ENCODE measurements at regions not wholly inside any gene's neighbourhood (a gene's known extent, or its start where the extent isn't known, plus 50 kb on each side); places are given as distances from the start of the nearest gene placed in this dataset.

DNA sequence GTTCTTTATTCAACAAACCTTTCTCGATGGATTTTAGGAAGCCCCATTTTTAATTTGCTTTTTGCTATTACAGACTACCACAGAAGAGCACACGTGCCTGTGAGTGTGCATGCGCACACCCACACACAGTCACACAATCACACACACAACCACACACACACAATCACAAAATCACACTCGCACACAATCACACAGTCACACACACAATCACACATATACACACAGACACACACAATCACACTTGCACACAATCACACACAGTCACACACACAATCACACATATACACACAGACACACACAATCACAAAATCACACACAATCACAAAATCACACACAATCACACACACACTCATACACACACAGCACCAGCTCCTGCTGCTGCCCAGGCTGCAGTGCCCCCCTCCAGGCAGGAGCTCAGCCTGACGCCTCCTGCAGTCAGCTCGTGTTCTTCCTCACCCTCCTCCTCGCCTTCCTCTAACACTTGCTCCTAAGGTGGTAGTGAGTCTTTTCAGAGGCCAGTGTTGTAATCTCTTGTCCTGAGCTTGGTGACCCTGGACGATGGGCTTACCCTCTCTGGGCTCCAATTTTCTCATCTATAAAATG, 125.0 kb upstream of the SOX1 start:
- Histone ChIP-seq H3K9me3 (ENCODE audit: control insufficient read depth, insufficient read depth, low read length) (no peaks in the 10 kb centered on the region), H3K4me1 (ENCODE audit: control insufficient read depth, insufficient read depth, low read length) (no peaks in the 10 kb centered on the region), H3K27ac (ENCODE audit: low read length) (no peak overlapping the region), H3K4me3 (ENCODE audit: low read length) (no peak overlapping the region), H3K36me3 (ENCODE audit: control insufficient read depth, insufficient read depth, low read length) (no peaks in the 10 kb centered on the region), H3K27me3 (ENCODE audit: control insufficient read depth, insufficient read depth, low read length) (no peaks in the 10 kb centered on the region)
- WGBS (ENCODE audit: insufficient coverage, insufficient read length), result 100% methylated on average over 1 of the region's 8 CpGs
- no peak for DNase-seq (ENCODE audit: low read depth, low spot score)

- no CpG with 5 or more reads among the region's 18 CpGs for WGBS (ENCODE audit: insufficient coverage, insufficient read length)
- DNase-seq (ENCODE audit: low read depth, low spot score), result no peak
- H3K9me3 ChIP-seq (ENCODE audit: control insufficient read depth, insufficient read depth, low read length), result no peaks in the 10 kb centered on the region
- H3K4me3 ChIP-seq (ENCODE audit: low read length), result no peak overlapping the region
- H3K27me3 ChIP-seq (ENCODE audit: control insufficient read depth, insufficient read depth, low read length), result no peaks in the 10 kb centered on the region
- H3K4me1 ChIP-seq (ENCODE audit: control insufficient read depth, insufficient read depth, low read length), result no peaks in the 10 kb centered on the region
- no peaks in the 10 kb centered on the region for H3K36me3 ChIP-seq (ENCODE audit: control insufficient read depth, insufficient read depth, low read length)
- H3K27ac ChIP-seq (ENCODE audit: low read length), result no peak overlapping the region
Measured at GRCh38 chr13:111943229-111943795, 123.6 kb upstream of the SOX1 start.

GRCh38 chr13:111944171-111944583, 122.8 kb upstream of the SOX1 start:
- Histone ChIP-seq H3K4me1 (ENCODE audit: control insufficient read depth, insufficient read depth, low read length) (no peaks in the 10 kb centered on the region), H3K9me3 (ENCODE audit: control insufficient read depth, insufficient read depth, low read length) (no peaks in the 10 kb centered on the region), H3K36me3 (ENCODE audit: control insufficient read depth, insufficient read depth, low read length) (no peaks in the 10 kb centered on the region), H3K27ac (ENCODE audit: low read length) (no peak overlapping the region), H3K4me3 (ENCODE audit: low read length) (no peak overlapping the region), H3K27me3 (ENCODE audit: control insufficient read depth, insufficient read depth, low read length) (no peaks in the 10 kb centered on the region)
- no peak for DNase-seq (ENCODE audit: low read depth, low spot score)
- no CpG with 5 or more reads among the region's 16 CpGs for WGBS (ENCODE audit: insufficient coverage, insufficient read length)

GRCh38 chr13:111945086-111945485, 121.9 kb upstream of the SOX1 start:
- H3K4me3 ChIP-seq (ENCODE audit: low read length), result no peak overlapping the region
- DNase-seq (ENCODE audit: low read depth, low spot score), result no peak
- H3K36me3 ChIP-seq (ENCODE audit: control insufficient read depth, insufficient read depth, low read length), result no peaks in the 10 kb centered on the region
- no peaks in the 10 kb centered on the region for H3K27me3 ChIP-seq (ENCODE audit: control insufficient read depth, insufficient read depth, low read length)
- no peaks in the 10 kb centered on the region for H3K9me3 ChIP-seq (ENCODE audit: control insufficient read depth, insufficient read depth, low read length)
- H3K4me1 ChIP-seq (ENCODE audit: control insufficient read depth, insufficient read depth, low read length), result no peaks in the 10 kb centered on the region
- WGBS (ENCODE audit: insufficient coverage, insufficient read length), result no CpG with 5 or more reads among the region's 16 CpGs
- H3K27ac ChIP-seq (ENCODE audit: low read length), result no peak overlapping the region

GRCh38 chr13:111946214-111946613, 120.7 kb upstream of the SOX1 start:
- no CpG with 5 or more reads among the region's 10 CpGs for WGBS (ENCODE audit: insufficient coverage, insufficient read length)
- DNase-seq (ENCODE audit: low read depth, low spot score), result no peak
- no peaks in the 10 kb centered on the region for H3K27me3 ChIP-seq (ENCODE audit: control insufficient read depth, insufficient read depth, low read length)
- H3K4me3 ChIP-seq (ENCODE audit: low read length), result no peak overlapping the region
- H3K27ac ChIP-seq (ENCODE audit: low read length), result no peak overlapping the region
- no peaks in the 10 kb centered on the region for H3K4me1 ChIP-seq (ENCODE audit: control insufficient read depth, insufficient read depth, low read length)
- no peaks in the 10 kb centered on the region for H3K9me3 ChIP-seq (ENCODE audit: control insufficient read depth, insufficient read depth, low read length)
- H3K36me3 ChIP-seq (ENCODE audit: control insufficient read depth, insufficient read depth, low read length), result no peaks in the 10 kb centered on the region

- H3K4me3 ChIP-seq (ENCODE audit: low read length), result no peak overlapping the region
- WGBS (ENCODE audit: insufficient coverage, insufficient read length), result no CpG with 5 or more reads among the region's 16 CpGs
- DNase-seq (ENCODE audit: low read depth, low spot score), result no peak
- H3K27ac ChIP-seq (ENCODE audit: low read length), result no peak overlapping the region
- no peaks in the 10 kb centered on the region for H3K36me3 ChIP-seq (ENCODE audit: control insufficient read depth, insufficient read depth, low read length)
- no peaks in the 10 kb centered on the region for H3K9me3 ChIP-seq (ENCODE audit: control insufficient read depth, insufficient read depth, low read length)
- H3K27me3 ChIP-seq (ENCODE audit: control insufficient read depth, insufficient read depth, low read length), result no peaks in the 10 kb centered on the region
- no peaks in the 10 kb centered on the region for H3K4me1 ChIP-seq (ENCODE audit: control insufficient read depth, insufficient read depth, low read length)
Measured at GRCh38 chr13:111947026-111947810, 119.7 kb upstream of the SOX1 start.

- no peak for DNase-seq (ENCODE audit: low read depth, low spot score)
- Histone ChIP-seq H3K27ac (ENCODE audit: low read length) (no peak overlapping the region), H3K27me3 (ENCODE audit: control insufficient read depth, insufficient read depth, low read length) (no peaks in the 10 kb centered on the region), H3K4me3 (ENCODE audit: low read length) (no peak overlapping the region), H3K4me1 (ENCODE audit: control insufficient read depth, insufficient read depth, low read length) (no peaks in the 10 kb centered on the region), H3K36me3 (ENCODE audit: control insufficient read depth, insufficient read depth, low read length) (no peaks in the 10 kb centered on the region), H3K9me3 (ENCODE audit: control insufficient read depth, insufficient read depth, low read length) (no peaks in the 10 kb centered on the region)
- no CpG with 5 or more reads among the region's 15 CpGs for WGBS (ENCODE audit: insufficient coverage, insufficient read length)
Measured at GRCh38 chr13:111947876-111948275, 119.1 kb upstream of the SOX1 start.

GRCh38 chr13:111948281-111948680, 118.7 kb upstream of the SOX1 start:
- H3K27me3 ChIP-seq (ENCODE audit: control insufficient read depth, insufficient read depth, low read length), result no peaks in the 10 kb centered on the region
- H3K27ac ChIP-seq (ENCODE audit: low read length), result no peak overlapping the region
- no peak overlapping the region for H3K4me3 ChIP-seq (ENCODE audit: low read length)
- no peaks in the 10 kb centered on the region for H3K9me3 ChIP-seq (ENCODE audit: control insufficient read depth, insufficient read depth, low read length)
- no peaks in the 10 kb centered on the region for H3K4me1 ChIP-seq (ENCODE audit: control insufficient read depth, insufficient read depth, low read length)
- no CpG with 5 or more reads among the region's 11 CpGs for WGBS (ENCODE audit: insufficient coverage, insufficient read length)
- no peak for DNase-seq (ENCODE audit: low read depth, low spot score)
- H3K36me3 ChIP-seq (ENCODE audit: control insufficient read depth, insufficient read depth, low read length), result no peaks in the 10 kb centered on the region

DNA sequence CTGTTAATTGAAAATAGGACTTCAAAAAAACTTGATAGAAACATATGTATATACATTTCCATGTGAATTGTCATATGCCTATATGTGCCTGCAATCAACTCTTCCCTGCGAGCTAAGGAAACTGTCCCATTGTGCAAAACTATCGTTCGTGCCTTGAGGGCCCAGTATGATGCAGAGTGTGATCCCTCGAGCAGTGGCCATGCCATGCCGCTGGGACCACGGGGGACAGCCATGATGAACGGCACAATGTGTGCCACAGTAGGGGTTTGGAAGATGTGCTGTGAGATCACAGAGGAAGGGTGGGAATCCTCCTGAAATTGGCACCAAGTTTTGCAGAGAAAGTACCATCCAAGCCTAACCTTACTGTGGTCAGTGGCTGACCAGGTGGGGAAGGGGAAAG, 118.1 kb upstream of the SOX1 start:
- Histone ChIP-seq H3K27me3 (ENCODE audit: control insufficient read depth, insufficient read depth, low read length) (no peaks in the 10 kb centered on the region), H3K27ac (ENCODE audit: low read length) (no peak overlapping the region), H3K9me3 (ENCODE audit: control insufficient read depth, insufficient read depth, low read length) (no peaks in the 10 kb centered on the region), H3K36me3 (ENCODE audit: control insufficient read depth, insufficient read depth, low read length) (no peaks in the 10 kb centered on the region), H3K4me1 (ENCODE audit: control insufficient read depth, insufficient read depth, low read length) (no peaks in the 10 kb centered on the region), H3K4me3 (ENCODE audit: low read length) (no peak overlapping the region)
- no peak for DNase-seq (ENCODE audit: low read depth, low spot score)
- no CpG with 5 or more reads among the region's 7 CpGs for WGBS (ENCODE audit: insufficient coverage, insufficient read length)

DNA sequence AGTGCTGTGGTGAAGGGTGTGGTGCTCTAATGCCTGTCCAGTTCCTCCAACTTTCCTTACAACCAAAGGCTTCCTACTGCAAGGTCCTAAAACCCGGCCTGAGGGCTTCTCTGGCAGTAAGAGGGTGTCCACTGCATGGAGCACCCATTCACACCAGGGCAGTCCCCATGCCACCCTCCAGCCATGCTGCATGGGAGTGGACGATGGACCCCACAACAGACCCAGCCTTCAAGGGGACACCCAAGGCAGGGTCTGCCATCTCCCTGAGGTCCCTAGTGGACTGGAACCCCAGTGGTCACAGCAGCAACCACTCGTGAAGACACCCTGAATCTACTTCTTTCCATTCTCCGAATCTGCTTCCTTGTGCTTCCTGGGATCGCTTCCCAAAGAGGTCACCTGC, 117.6 kb upstream of the SOX1 start:
- H3K27me3 ChIP-seq (ENCODE audit: control insufficient read depth, insufficient read depth, low read length), result no peaks in the 10 kb centered on the region
- no peak overlapping the region for H3K4me3 ChIP-seq (ENCODE audit: low read length)
- H3K27ac ChIP-seq (ENCODE audit: low read length), result no peak overlapping the region
- H3K4me1 ChIP-seq (ENCODE audit: control insufficient read depth, insufficient read depth, low read length), result no peaks in the 10 kb centered on the region
- no peak for DNase-seq (ENCODE audit: low read depth, low spot score)
- no CpG with 5 or more reads among the region's 5 CpGs for WGBS (ENCODE audit: insufficient coverage, insufficient read length)
- no peaks in the 10 kb centered on the region for H3K9me3 ChIP-seq (ENCODE audit: control insufficient read depth, insufficient read depth, low read length)
- H3K36me3 ChIP-seq (ENCODE audit: control insufficient read depth, insufficient read depth, low read length), result no peaks in the 10 kb centered on the region
